GM06990 (cell line): ENCODE measurements at regions not wholly inside any gene's neighbourhood (a gene's known extent, or its start where the extent isn't known, plus 50 kb on each side); places are given as distances from the start of the nearest gene placed in this dataset.

Experiments
- DNase-seq: peaks from one replicate; pipeline ENCODE4 v3.0.0-alpha.2; 2011; ENCODE audit not compliant: insufficient read length; ENCODE audit errors: extremely low read depth
- H3K27me3 ChIP-seq: replicated peaks from 2 replicates; pipeline ENCODE4 v1.6.0; 2011; ENCODE audit warnings: low read length; ENCODE audit not compliant: control insufficient read depth, insufficient read depth
- H3K36me3 ChIP-seq: 2 replicates; pipeline ENCODE4 v1.5.1; 2011; ENCODE audit warnings: low read length; ENCODE audit not compliant: control insufficient read depth, insufficient read depth
- H3K4me3 ChIP-seq: replicated peaks from 2 replicates; pipeline ENCODE4 v1.5.1; 2011; ENCODE audit warnings: low read depth, mild to moderate bottlenecking, control low read depth, low read length
- TF ChIP-seq, protein P1 (sequence below): IDR thresholded peaks from 2 replicates; pipeline ENCODE4 v1.5.1; 2011; ENCODE audit warnings: low read length, control low read depth, mild to moderate bottlenecking, inconsistent platforms; ENCODE audit not compliant: insufficient read depth, poor library complexity, severe bottlenecking

GRCh38 chr7:71077743-71078476, 54.0 kb upstream of the GALNT17 start:
- no peaks in the 10 kb centered on the region for H3K27me3 ChIP-seq
- DNase-seq, result no peak
- TF ChIP-seq, protein P1, sequence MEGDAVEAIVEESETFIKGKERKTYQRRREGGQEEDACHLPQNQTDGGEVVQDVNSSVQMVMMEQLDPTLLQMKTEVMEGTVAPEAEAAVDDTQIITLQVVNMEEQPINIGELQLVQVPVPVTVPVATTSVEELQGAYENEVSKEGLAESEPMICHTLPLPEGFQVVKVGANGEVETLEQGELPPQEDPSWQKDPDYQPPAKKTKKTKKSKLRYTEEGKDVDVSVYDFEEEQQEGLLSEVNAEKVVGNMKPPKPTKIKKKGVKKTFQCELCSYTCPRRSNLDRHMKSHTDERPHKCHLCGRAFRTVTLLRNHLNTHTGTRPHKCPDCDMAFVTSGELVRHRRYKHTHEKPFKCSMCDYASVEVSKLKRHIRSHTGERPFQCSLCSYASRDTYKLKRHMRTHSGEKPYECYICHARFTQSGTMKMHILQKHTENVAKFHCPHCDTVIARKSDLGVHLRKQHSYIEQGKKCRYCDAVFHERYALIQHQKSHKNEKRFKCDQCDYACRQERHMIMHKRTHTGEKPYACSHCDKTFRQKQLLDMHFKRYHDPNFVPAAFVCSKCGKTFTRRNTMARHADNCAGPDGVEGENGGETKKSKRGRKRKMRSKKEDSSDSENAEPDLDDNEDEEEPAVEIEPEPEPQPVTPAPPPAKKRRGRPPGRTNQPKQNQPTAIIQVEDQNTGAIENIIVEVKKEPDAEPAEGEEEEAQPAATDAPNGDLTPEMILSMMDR, result no peak
- H3K36me3 ChIP-seq, result no peaks in the 10 kb centered on the region
- H3K4me3 ChIP-seq, result no peak overlapping the region
